OCI-LY1 (cell line): ENCODE measurements at regions not wholly inside any gene's neighbourhood (a gene's known extent, or its start where the extent isn't known, plus 50 kb on each side); places are given as distances from the start of the nearest gene placed in this dataset.

ENCODE experiments used
- H2AFZ ChIP-seq: fragments of 200-600 bp; sonication (generic), shearing (Covaris generic); 2 replicates; pipeline ENCODE4 v1.6.0; 2014; ENCODE audit warnings: antibody characterized with exemption, mild to moderate bottlenecking, low read length
- H3F3A ChIP-seq: fragments of 200-600 bp; sonication (generic), shearing (Covaris generic); 2 replicates; pipeline ENCODE4 v1.6.0; 2014; ENCODE audit warnings: mild to moderate bottlenecking, antibody characterized with exemption, low read length, moderate library complexity; ENCODE audit not compliant: insufficient read depth
- H3K27ac ChIP-seq: fragments of 200-600 bp; sonication (generic); 2 replicates; pipeline ENCODE4 v1.5.1; 2014; ENCODE audit warnings: low read length, mixed run types, mild to moderate bottlenecking, low read depth; ENCODE audit not compliant: poor library complexity, severe bottlenecking
- H3K27me3 ChIP-seq: fragments of 200-600 bp; sonication (generic); 2 replicates; pipeline ENCODE4 v1.6.0; 2014; ENCODE audit warnings: antibody characterized with exemption, mild to moderate bottlenecking, low read length, moderate library complexity; ENCODE audit not compliant: insufficient read depth
- H3K36me3 ChIP-seq: fragments of 200-600 bp; sonication (generic); 2 replicates; pipeline ENCODE4 v1.6.1; 2014; ENCODE audit warnings: mild to moderate bottlenecking, antibody characterized with exemption, low read length, moderate library complexity, mixed read lengths; ENCODE audit not compliant: insufficient read depth
- H3K4me1 ChIP-seq: fragments of 200-600 bp; sonication (generic); 2 replicates; pipeline ENCODE4 v1.5.1; 2014; ENCODE audit warnings: mild to moderate bottlenecking, low read length, moderate library complexity; ENCODE audit not compliant: insufficient read depth, severe bottlenecking
- H3K4me2 ChIP-seq: fragments of 200-600 bp; sonication (generic), shearing (Covaris generic); 2 replicates; pipeline ENCODE4 v1.6.1; 2014; ENCODE audit warnings: low read length
- H3K4me3 ChIP-seq: fragments of 200-600 bp; sonication (generic); 2 replicates; pipeline ENCODE4 v1.5.1; 2014; ENCODE audit warnings: low read length, low read depth, mild to moderate bottlenecking, mixed read lengths; ENCODE audit not compliant: poor library complexity, severe bottlenecking
- H3K79me2 ChIP-seq: fragments of 200-600 bp; shearing (Covaris generic); 2 replicates; pipeline ENCODE4 v1.6.1; 2016; ENCODE audit warnings: mixed run types, low read length, mixed read lengths; ENCODE audit not compliant: insufficient read depth
- H3K9ac ChIP-seq: fragments of 200-600 bp; sonication (generic), shearing (Covaris generic); 2 replicates; pipeline ENCODE4 v1.6.1; 2014; ENCODE audit warnings: mild to moderate bottlenecking, low read length, mixed read lengths
- H3K9me2 ChIP-seq: fragments of 200-600 bp; sonication (generic), shearing (Covaris generic); 2 replicates; pipeline ENCODE4 v1.6.1; 2014; ENCODE audit warnings: low read depth, mild to moderate bottlenecking, low read length, mixed read lengths
- H3K9me3 ChIP-seq: fragments of 200-600 bp; shearing (Covaris generic); 2 replicates; pipeline ENCODE4 v1.6.1; 2014; ENCODE audit warnings: low read length, mixed read lengths
- H4K20me1 ChIP-seq: fragments of 200-600 bp; sonication (generic), shearing (Covaris generic); 2 replicates; pipeline ENCODE4 v1.6.0; 2016; ENCODE audit warnings: mild to moderate bottlenecking, low read length; ENCODE audit not compliant: insufficient read depth
- EZH2 ChIP-seq: fragments of 200-600 bp; sonication (generic), shearing (Covaris generic); IDR thresholded peaks from 2 replicates; pipeline ENCODE4 v1.8.0; 2017; ENCODE audit warnings: borderline replicate concordance, mixed run types, mild to moderate bottlenecking, antibody characterized with exemption, low read length, moderate library complexity, mixed read lengths
- TF ChIP-seq, protein P1 (sequence below): fragments of 200-600 bp; sonication (generic), shearing (Covaris generic); IDR thresholded peaks from 2 replicates; pipeline ENCODE4 v1.5.1; 2017; ENCODE audit warnings: mild to moderate bottlenecking, antibody characterized with exemption, low read length, moderate library complexity, mixed read lengths

DNA sequence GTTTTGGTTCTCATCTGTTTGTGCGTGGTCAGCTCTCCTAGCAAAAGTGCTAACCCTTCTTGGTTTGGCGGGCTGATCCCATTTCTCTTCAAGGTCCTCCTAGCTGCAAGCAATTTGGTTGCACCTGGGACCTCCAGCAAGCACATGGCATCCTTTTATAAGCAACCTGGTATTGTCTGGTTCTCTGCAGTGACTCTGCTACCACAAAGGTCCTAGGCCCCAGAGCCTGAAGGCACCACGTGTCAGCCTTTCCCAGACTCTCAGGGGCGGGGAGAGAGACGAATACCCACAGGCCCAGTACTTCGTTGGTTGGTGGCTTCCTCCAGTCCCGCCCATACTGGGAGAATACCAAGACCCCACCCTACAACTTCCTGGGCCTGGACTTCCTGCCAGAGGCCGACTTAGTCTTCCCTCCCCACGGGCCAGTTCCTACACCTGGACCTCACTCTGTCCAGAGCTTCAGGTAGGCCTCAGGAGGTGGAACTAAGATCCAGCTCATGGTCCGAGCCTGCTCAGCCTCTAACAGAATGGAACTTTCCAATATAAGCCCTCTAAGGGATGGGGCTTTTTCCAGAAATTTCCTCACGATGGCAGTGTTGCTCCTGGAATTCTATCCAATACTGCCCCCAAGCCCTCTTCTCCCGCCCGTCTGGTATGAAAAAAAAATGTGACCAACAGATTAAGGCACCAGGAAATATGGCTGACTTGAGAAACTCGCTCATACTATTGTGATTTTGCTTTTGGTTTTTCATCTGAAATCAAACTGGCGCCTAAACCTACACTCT is 192.5 kb upstream of the STK26 start:
- Histone ChIP-seq H3K9ac (no peak overlapping the region), H3K4me1 (peaks cover 13% of the 10 kb centered on the region), H2AFZ (no peak overlapping the region), H3K27ac (no peak overlapping the region), H3K4me2 (no peak overlapping the region; the same call in 1 of the 2 replicates), H3K4me3 (no peak overlapping the region), H3F3A (no peaks in the 10 kb centered on the region), H4K20me1 (no peaks in the 10 kb centered on the region), H3K79me2 (no peaks in the 10 kb centered on the region), H3K9me2 (no peaks in the 10 kb centered on the region), H3K36me3 (no peaks in the 10 kb centered on the region), H3K9me3 (no peaks in the 10 kb centered on the region), H3K27me3 (no peaks in the 10 kb centered on the region)
- no peak for TF ChIP-seq EZH2
- TF ChIP-seq, protein P1, sequence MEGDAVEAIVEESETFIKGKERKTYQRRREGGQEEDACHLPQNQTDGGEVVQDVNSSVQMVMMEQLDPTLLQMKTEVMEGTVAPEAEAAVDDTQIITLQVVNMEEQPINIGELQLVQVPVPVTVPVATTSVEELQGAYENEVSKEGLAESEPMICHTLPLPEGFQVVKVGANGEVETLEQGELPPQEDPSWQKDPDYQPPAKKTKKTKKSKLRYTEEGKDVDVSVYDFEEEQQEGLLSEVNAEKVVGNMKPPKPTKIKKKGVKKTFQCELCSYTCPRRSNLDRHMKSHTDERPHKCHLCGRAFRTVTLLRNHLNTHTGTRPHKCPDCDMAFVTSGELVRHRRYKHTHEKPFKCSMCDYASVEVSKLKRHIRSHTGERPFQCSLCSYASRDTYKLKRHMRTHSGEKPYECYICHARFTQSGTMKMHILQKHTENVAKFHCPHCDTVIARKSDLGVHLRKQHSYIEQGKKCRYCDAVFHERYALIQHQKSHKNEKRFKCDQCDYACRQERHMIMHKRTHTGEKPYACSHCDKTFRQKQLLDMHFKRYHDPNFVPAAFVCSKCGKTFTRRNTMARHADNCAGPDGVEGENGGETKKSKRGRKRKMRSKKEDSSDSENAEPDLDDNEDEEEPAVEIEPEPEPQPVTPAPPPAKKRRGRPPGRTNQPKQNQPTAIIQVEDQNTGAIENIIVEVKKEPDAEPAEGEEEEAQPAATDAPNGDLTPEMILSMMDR = no peak

DNA sequence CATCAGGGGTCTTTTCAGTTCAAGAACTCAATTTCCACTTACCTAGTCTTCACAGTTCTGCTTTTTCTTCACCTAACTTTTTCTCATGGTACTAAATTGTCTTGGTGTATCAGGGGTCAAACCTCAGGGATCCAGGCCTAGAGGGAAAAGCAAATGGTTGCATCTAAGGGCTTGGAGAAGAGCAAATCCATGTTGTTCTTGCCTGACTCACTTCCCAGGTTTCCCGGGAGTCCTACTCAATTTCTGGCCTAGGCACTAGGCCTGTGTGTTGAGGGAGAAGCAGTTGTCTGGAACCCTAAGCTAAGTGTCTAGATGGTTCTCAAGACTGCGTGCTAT is 191.9 kb upstream of the STK26 start:
- no peak overlapping the region for H2AFZ ChIP-seq
- H3K27ac ChIP-seq = no peak overlapping the region
- H3K27me3 ChIP-seq = no peaks in the 10 kb centered on the region
- H3F3A ChIP-seq = no peaks in the 10 kb centered on the region
- H3K4me3 ChIP-seq = no peak overlapping the region
- H3K9me3 ChIP-seq = no peaks in the 10 kb centered on the region
- peaks cover 13% of the 10 kb centered on the region for H3K4me1 ChIP-seq
- H3K9ac ChIP-seq = no peak overlapping the region
- no peaks in the 10 kb centered on the region for H3K79me2 ChIP-seq
- H3K36me3 ChIP-seq = no peaks in the 10 kb centered on the region
- no peak overlapping the region for H3K4me2 ChIP-seq
- H4K20me1 ChIP-seq = no peaks in the 10 kb centered on the region
- H3K9me2 ChIP-seq = no peaks in the 10 kb centered on the region
- TF ChIP-seq, protein P1 = no peak
- TF ChIP-seq EZH2 = no peak

DNA sequence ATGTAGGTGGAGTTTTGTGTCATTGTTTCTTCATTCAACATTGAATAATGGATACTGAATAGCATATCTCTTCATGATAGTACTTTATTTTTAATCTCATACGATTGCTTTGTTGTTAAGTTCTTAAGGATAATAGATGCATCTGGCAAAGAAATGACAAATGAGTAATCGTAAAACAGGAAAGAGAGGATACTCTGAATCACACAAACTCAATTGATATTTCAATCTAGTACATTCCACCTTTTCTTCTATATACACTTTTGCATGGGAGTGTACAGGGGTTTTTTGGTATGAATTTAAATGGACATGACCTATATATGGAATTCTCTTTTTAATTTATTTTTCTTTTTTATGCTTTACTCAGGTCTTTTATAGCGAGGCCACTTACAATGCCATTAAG is 186.9 kb upstream of the STK26 start:
- no peaks in the 10 kb centered on the region for H3K36me3 ChIP-seq
- no peaks in the 10 kb centered on the region for H3K9me3 ChIP-seq
- H3K9me2 ChIP-seq = no peaks in the 10 kb centered on the region
- TF ChIP-seq, protein P1 = no peak
- no peak for TF ChIP-seq EZH2
- no peaks in the 10 kb centered on the region for H3K27me3 ChIP-seq
- H3K27ac ChIP-seq = no peak overlapping the region
- no peaks in the 10 kb centered on the region for H3K4me1 ChIP-seq
- no peaks in the 10 kb centered on the region for H3F3A ChIP-seq
- no peak overlapping the region for H3K4me2 ChIP-seq
- H2AFZ ChIP-seq = no peak overlapping the region
- H3K9ac ChIP-seq = no peak overlapping the region
- no peaks in the 10 kb centered on the region for H3K79me2 ChIP-seq
- H4K20me1 ChIP-seq = no peaks in the 10 kb centered on the region
- H3K4me3 ChIP-seq = no peak overlapping the region
